ENCODE measurements at regions not wholly inside any gene's neighbourhood (a gene's known extent, or its start where the extent isn't known, plus 50 kb on each side); places are given as distances from the start of the nearest gene placed in this dataset.

- DNase-seq (no peak), ATAC-seq (no peak)
- H3K4me1 Mint-ChIP-seq, result peaks cover 9% of the 10 kb centered on the region
- intact Hi-C loops (cut with DNase I, micrococcal nuclease), result no loop called here
- H3K27me3 Mint-ChIP-seq, result no peaks in the 10 kb centered on the region
- no peak overlapping the region for H3K4me3 Mint-ChIP-seq
- ChIA-PET POLR2A (no interaction called here), CTCF (interaction anchor here (0.5 to 0.6 kb wide), 2 partner anchors 22 to 156 kb away, joined by 3 read pairs; no protein-coding TSS in a partner anchor)
- no peak overlapping the region for H3K27ac Mint-ChIP-seq
- no peaks in the 10 kb centered on the region for H3K36me3 Mint-ChIP-seq (ENCODE audit: low read depth)
- H3K9me3 Mint-ChIP-seq (ENCODE audit: low read depth), result peaks cover 15% of the 10 kb centered on the region
These were observed 125.8 kb upstream of the NCOR2 start for GRCh38 chr12:124693111-124693723.

GRCh38 chr12:124692443-124692842, 125.0 kb upstream of the NCOR2 start:
- Mint-ChIP-seq H3K4me1 (peaks cover 17% of the 10 kb centered on the region), H3K36me3 (ENCODE audit: low read depth) (no peaks in the 10 kb centered on the region), H3K9me3 (ENCODE audit: low read depth) (peaks cover 15% of the 10 kb centered on the region), H3K4me3 (no peak overlapping the region), H3K27ac (no peak overlapping the region), H3K27me3 (no peaks in the 10 kb centered on the region)
- CTCF ChIA-PET, result interaction anchor here (0.6 kb wide), 1 partner anchor 155 kb away, joined by 3 read pairs; no protein-coding TSS in a partner anchor
- intact Hi-C loops (cut with DNase I, micrococcal nuclease), result no loop called here
- DNase-seq, result no peak
- POLR2A ChIA-PET, result no interaction called here
- ATAC-seq, result no peak

GRCh38 chr12:124691429-124691828, 124.0 kb upstream of the NCOR2 start:
- no peak for DNase-seq
- H3K4me3 Mint-ChIP-seq, result no peak overlapping the region
- ATAC-seq, result no peak
- ChIA-PET CTCF (no interaction called here), POLR2A (no interaction called here)
- H3K9me3 Mint-ChIP-seq (ENCODE audit: low read depth), result peaks cover 15% of the 10 kb centered on the region
- no peak overlapping the region for H3K27ac Mint-ChIP-seq
- H3K27me3 Mint-ChIP-seq, result peaks cover 2% of the 10 kb centered on the region
- intact Hi-C loops (cut with DNase I, micrococcal nuclease), result no loop called here
- peaks cover 22% of the 10 kb centered on the region for H3K4me1 Mint-ChIP-seq
- H3K36me3 Mint-ChIP-seq (ENCODE audit: low read depth), result no peaks in the 10 kb centered on the region

- Mint-ChIP-seq H3K9me3 (ENCODE audit: low read depth) (peaks cover 15% of the 10 kb centered on the region), H3K4me1 (peaks cover 31% of the 10 kb centered on the region), H3K27me3 (peaks cover 5% of the 10 kb centered on the region), H3K27ac (no peak overlapping the region), H3K36me3 (ENCODE audit: low read depth) (no peaks in the 10 kb centered on the region), H3K4me3 (no peak overlapping the region)
- intact Hi-C loops (cut with DNase I, micrococcal nuclease), result loop anchor here in 1 of 2 experiments (5.0 kb wide), 1 partner anchor 52 kb away; no protein-coding TSS in a partner anchor
- ATAC-seq (no peak), DNase-seq (no peak)
- ChIA-PET POLR2A (no interaction called here), CTCF (interaction anchor here (1.0 to 1.5 kb wide), 2 partner anchors 13 to 75 kb away, joined by 3 read pairs; no protein-coding TSS in a partner anchor)
These were observed 122.2 kb upstream of the NCOR2 start for GRCh38 chr12:124689631-124690030.

GRCh38 chr12:124688356-124688992, 121.1 kb upstream of the NCOR2 start:
- H3K27ac Mint-ChIP-seq, result no peak overlapping the region
- no peak for ATAC-seq
- H3K4me1 Mint-ChIP-seq, result peaks cover 30% of the 10 kb centered on the region
- H3K4me3 Mint-ChIP-seq, result no peak overlapping the region
- DNase-seq, result no peak
- H3K9me3 Mint-ChIP-seq (ENCODE audit: low read depth), result peaks cover 15% of the 10 kb centered on the region
- intact Hi-C loops (cut with DNase I, micrococcal nuclease), result loop anchor here in 1 of 2 experiments (5.0 kb wide), 1 partner anchor 51 kb away; no protein-coding TSS in a partner anchor
- H3K36me3 Mint-ChIP-seq (ENCODE audit: low read depth), result no peaks in the 10 kb centered on the region
- H3K27me3 Mint-ChIP-seq, result peaks cover 5% of the 10 kb centered on the region
- ChIA-PET CTCF (no interaction called here), POLR2A (no interaction called here)

- Mint-ChIP-seq H3K4me1 (peaks cover 30% of the 10 kb centered on the region), H3K9me3 (ENCODE audit: low read depth) (peaks cover 11% of the 10 kb centered on the region), H3K36me3 (ENCODE audit: low read depth) (no peaks in the 10 kb centered on the region), H3K27me3 (peaks cover 5% of the 10 kb centered on the region), H3K27ac (no peak overlapping the region), H3K4me3 (no peak overlapping the region)
- intact Hi-C loops (cut with DNase I, micrococcal nuclease), result loop anchor here in 1 of 2 experiments (5.0 kb wide), 1 partner anchor 51 kb away; no protein-coding TSS in a partner anchor
- ATAC-seq (peak; percentile 26), DNase-seq (peak; percentile 35)
- CTCF ChIA-PET, result no interaction called here
- POLR2A ChIA-PET, result no interaction called here
These were observed 120.5 kb upstream of the NCOR2 start for GRCh38 chr12:124687917-124688316.

- CTCF ChIA-PET, result no interaction called here
- POLR2A ChIA-PET, result no interaction called here
- Mint-ChIP-seq H3K27me3 (peaks cover 5% of the 10 kb centered on the region), H3K27ac (no peak overlapping the region), H3K4me1 (peaks cover 30% of the 10 kb centered on the region), H3K4me3 (no peak overlapping the region), H3K9me3 (ENCODE audit: low read depth) (peaks cover 7% of the 10 kb centered on the region), H3K36me3 (ENCODE audit: low read depth) (no peaks in the 10 kb centered on the region)
- ATAC-seq (peak; percentile 33), DNase-seq (no peak)
- intact Hi-C loops (cut with DNase I, micrococcal nuclease), result loop anchor here in 1 of 2 experiments (5.0 kb wide), 1 partner anchor 50 kb away; no protein-coding TSS in a partner anchor
These were observed 119.9 kb upstream of the NCOR2 start for GRCh38 chr12:124687174-124687902.

GRCh38 chr12:124686370-124687173, 119.2 kb upstream of the NCOR2 start:
- Mint-ChIP-seq H3K9me3 (ENCODE audit: low read depth) (peaks cover under 1% of the 10 kb centered on the region), H3K27me3 (peaks cover 5% of the 10 kb centered on the region), H3K4me1 (peaks cover 30% of the 10 kb centered on the region), H3K4me3 (no peak overlapping the region), H3K36me3 (ENCODE audit: low read depth) (no peaks in the 10 kb centered on the region), H3K27ac (no peak overlapping the region)
- intact Hi-C loops (cut with DNase I, micrococcal nuclease), result loop anchor here in 1 of 2 experiments (5.0 kb wide), 1 partner anchor 49 kb away; no protein-coding TSS in a partner anchor
- CTCF ChIA-PET, result interaction anchor here (1.1 kb wide), 1 partner anchor 220 kb away, joined by 3 read pairs; no protein-coding TSS in a partner anchor
- no peak for ATAC-seq
- POLR2A ChIA-PET, result no interaction called here
- DNase-seq, result no peak

GRCh38 chr12:124685689-124686369, 118.4 kb upstream of the NCOR2 start:
- ChIA-PET CTCF (interaction anchor here (1.1 to 1.2 kb wide), 2 partner anchors 57 to 221 kb away, joined by 3 read pairs; no protein-coding TSS in a partner anchor), POLR2A (no interaction called here)
- Mint-ChIP-seq H3K4me3 (no peak overlapping the region), H3K9me3 (ENCODE audit: low read depth) (no peaks in the 10 kb centered on the region), H3K4me1 (peaks cover 30% of the 10 kb centered on the region), H3K27ac (no peak overlapping the region), H3K36me3 (ENCODE audit: low read depth) (no peaks in the 10 kb centered on the region), H3K27me3 (peaks cover 5% of the 10 kb centered on the region)
- no peak for ATAC-seq
- DNase-seq, result no peak
- intact Hi-C loops (cut with DNase I, micrococcal nuclease), result loop anchor here in 1 of 2 experiments (5.0 kb wide), 1 partner anchor 49 kb away; no protein-coding TSS in a partner anchor

GRCh38 chr12:124684971-124685688, 117.7 kb upstream of the NCOR2 start:
- peaks cover 30% of the 10 kb centered on the region for H3K4me1 Mint-ChIP-seq
- ChIA-PET CTCF (interaction anchor here (1.2 kb wide), 1 partner anchor 58 kb away, joined by 3 read pairs; no protein-coding TSS in a partner anchor), POLR2A (no interaction called here)
- DNase-seq, result no peak
- no peak overlapping the region for H3K27ac Mint-ChIP-seq
- no peaks in the 10 kb centered on the region for H3K36me3 Mint-ChIP-seq (ENCODE audit: low read depth)
- intact Hi-C loops (cut with DNase I, micrococcal nuclease), result loop anchor here in 1 of 2 experiments (5.0 kb wide), 1 partner anchor 48 kb away; no protein-coding TSS in a partner anchor
- peak; percentile 77 for ATAC-seq
- no peak overlapping the region for H3K4me3 Mint-ChIP-seq
- H3K27me3 Mint-ChIP-seq, result peaks cover 5% of the 10 kb centered on the region
- no peaks in the 10 kb centered on the region for H3K9me3 Mint-ChIP-seq (ENCODE audit: low read depth)

All from activated CD4-positive, alpha-beta T cell treated with anti-CD3 and anti-CD28 coated beads for 36 hours (primary cell).